Adrenal gland (tissue), 5 donors: ENCODE measurements at regions not wholly inside any gene's neighbourhood (a gene's known extent, or its start where the extent isn't known, plus 50 kb on each side); places are given as distances from the start of the nearest gene placed in this dataset.

ENCODE experiments used
- POLR2A ChIP-seq, 2 donors: fragments of 450-650 bp; IDR thresholded peaks; one replicate each; pipeline ENCODE4 v1.6.1; 2017; ENCODE audit warnings: antibody characterized with exemption in 2 of 2, mild to moderate bottlenecking in 2 of 2, moderate library complexity in 1 of 2
- TF ChIP-seq, protein P1 (sequence below), 6 experiments: fragments of 450-650 bp in 4 of 6; fragments of 200-600 bp in 2 of 6; sonication (generic) in 1 of 6; IDR thresholded peaks; 1 replicate in 5 of 6; 2 replicates in 1 of 6; pipeline versions ENCODE4 v1.5.1 to v1.8.0; 2016 to 2021; ENCODE audit warnings: antibody characterized with exemption in 6 of 6, mild to moderate bottlenecking in 2 of 6, moderate library complexity in 1 of 6
- donor health status: DM: no; HTN: no; CAD: no.

DNA sequence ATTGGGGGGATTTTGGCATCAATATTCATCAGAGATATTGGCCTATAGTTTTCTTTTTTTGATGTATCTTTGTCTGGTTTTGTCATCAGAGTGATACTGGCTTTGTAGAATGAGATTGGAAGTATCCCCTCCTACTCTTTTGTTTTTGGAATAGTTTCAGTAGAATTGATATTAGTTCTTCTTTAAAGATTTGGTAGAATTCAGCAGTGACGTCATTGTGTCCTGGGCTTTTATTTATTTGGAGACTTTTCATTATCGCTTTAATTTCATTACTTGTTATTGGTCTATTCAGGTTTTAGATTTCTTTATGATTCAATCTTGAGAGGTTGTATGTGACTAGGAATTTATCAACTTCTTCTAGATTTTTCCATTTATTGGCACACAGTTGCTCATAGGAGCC lies 825.5 kb upstream of the NXPH2 start:
- TF ChIP-seq POLR2A (IDR thresholded peaks at IDR 0.05): no peak
- TF ChIP-seq, protein P1, sequence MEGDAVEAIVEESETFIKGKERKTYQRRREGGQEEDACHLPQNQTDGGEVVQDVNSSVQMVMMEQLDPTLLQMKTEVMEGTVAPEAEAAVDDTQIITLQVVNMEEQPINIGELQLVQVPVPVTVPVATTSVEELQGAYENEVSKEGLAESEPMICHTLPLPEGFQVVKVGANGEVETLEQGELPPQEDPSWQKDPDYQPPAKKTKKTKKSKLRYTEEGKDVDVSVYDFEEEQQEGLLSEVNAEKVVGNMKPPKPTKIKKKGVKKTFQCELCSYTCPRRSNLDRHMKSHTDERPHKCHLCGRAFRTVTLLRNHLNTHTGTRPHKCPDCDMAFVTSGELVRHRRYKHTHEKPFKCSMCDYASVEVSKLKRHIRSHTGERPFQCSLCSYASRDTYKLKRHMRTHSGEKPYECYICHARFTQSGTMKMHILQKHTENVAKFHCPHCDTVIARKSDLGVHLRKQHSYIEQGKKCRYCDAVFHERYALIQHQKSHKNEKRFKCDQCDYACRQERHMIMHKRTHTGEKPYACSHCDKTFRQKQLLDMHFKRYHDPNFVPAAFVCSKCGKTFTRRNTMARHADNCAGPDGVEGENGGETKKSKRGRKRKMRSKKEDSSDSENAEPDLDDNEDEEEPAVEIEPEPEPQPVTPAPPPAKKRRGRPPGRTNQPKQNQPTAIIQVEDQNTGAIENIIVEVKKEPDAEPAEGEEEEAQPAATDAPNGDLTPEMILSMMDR (IDR thresholded peaks at IDR 0.05): no peak
